SHP77 (cell line): ENCODE measurements at regions not wholly inside any gene's neighbourhood (a gene's known extent, or its start where the extent isn't known, plus 50 kb on each side); places are given as distances from the start of the nearest gene placed in this dataset.
A peak's percentile ranks its signal among the peaks of the same experiment; 100 is the strongest.

Source experiments
- DNase-seq, 2 experiments: peaks; one replicate each; lab custom pipeline; 2025; lab: John Stamatoyannopoulos, UW

DNA sequence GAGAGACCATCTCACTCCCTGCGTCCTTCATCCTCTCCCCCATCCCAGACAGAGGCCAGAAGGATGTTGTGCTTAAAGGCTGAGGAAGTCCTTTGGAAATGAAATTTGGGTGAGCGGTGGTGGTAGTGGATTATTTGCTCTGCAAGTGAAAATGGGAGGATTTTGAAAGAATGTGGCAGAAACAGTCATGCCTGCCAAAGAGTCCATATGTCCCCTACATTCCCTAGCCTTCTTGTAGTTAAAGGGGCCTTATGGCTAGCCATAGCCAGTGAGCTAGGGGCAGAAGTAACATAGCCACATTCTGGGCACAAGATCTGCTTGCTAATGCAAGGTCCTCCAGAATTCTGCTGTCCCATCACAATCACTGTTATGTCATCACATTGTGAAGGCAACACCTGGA, 360.2 kb upstream of the TSHZ3 start:
- DNase-seq: no peak

DNA sequence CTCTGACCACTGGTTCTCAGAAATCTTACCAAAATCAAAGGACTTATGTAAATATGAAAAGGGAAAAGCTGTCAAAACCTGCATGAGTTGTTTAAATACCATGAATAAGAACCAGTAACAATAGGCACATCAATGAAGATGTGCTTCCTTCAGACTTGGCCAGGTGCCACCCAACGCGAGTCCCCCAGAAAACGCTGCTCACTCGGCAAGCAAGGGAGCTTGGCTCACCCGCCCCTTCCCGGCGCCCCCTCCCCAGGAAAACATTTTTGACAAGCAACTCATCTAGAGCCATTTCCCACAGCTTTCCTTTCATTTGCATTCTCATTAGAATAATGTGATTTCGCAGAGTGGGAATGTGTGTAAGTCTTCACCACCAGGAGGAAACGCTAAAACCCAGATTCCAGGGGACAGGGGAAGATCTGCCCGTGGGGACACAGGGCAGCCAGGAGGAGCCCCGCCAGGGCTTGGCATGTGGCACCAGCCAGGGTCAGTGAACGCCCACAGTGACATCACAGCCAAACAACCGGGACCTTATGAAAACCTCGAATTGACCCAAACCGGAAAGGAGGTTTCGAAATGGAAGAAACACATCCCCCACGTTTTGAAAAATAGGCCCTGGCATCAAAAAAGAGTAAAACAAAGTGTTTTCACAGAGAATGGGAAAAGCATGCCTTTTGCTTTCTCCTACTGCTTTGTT, 366.2 kb upstream of the TSHZ3 start:
- DNase-seq: no peak

GRCh38 chr19:31716826-31717225, 367.6 kb upstream of the TSHZ3 start:
- DNase-seq: no peak

DNA sequence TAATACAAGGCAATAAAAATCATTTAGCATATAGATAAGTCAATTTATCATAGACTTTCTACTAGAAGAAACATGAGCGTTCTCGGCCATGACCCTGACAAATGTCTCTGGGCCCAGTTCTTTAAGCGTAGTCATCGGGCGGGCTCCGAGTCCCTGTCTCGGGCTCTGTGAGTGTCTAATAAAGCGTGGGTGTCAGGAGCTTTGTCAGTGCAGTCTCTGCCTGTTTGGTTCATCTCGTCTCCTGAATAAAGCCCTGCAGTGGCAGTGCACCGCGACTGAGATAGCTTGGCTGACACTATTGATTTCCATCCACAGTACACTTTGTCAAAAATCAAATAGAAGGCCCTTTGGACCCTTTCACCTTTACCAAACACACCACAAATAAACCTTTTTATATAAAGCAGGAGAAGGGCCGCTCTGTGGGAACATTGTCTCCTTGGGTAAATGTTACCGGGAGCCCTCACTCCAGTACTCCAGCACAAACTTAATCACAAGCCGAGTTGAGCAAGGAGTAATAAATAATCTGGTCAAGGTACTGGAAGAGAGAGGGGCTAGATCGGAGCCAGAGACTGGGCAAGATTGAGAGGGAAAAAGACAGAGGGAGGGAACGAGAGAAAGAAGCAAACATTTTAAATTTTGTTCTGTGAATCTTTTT, 368.2 kb upstream of the TSHZ3 start:
- DNase-seq: no peak

- no peak for DNase-seq
Observed at GRCh38 chr19:31718032-31718431, 368.8 kb upstream of the TSHZ3 start.

- DNase-seq: no peak
Observed at GRCh38 chr19:31718898-31719297, 369.7 kb upstream of the TSHZ3 start.

DNA sequence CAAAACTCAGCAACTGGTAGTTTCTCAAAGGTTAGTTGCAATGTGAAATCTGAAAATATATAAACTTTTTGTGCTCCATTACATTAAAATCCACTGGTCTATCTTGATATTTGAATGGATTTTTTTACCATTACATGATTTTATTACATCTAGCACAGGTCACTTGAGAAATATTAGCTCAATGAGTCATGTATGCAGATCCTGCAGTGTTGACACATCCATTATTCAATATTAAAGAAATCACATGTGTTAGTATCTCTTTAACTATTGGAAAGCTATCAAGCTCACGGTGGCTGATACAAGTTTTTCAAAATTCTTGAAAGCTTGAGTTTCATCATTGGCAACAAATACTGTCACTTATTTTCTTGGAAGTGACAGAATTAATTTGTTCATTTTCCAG, 373.9 kb upstream of the TSHZ3 start:
- DNase-seq: no peak

- no peak for DNase-seq
Observed at GRCh38 chr19:31725051-31725450, 375.8 kb upstream of the TSHZ3 start.

GRCh38 chr19:31727536-31727935, 378.3 kb upstream of the TSHZ3 start:
- DNase-seq: no peak

GRCh38 chr19:31730270-31730669, 381.0 kb upstream of the TSHZ3 start:
- no peak for DNase-seq

GRCh38 chr19:31733591-31733990, 384.4 kb upstream of the TSHZ3 start:
- no peak for DNase-seq

DNA sequence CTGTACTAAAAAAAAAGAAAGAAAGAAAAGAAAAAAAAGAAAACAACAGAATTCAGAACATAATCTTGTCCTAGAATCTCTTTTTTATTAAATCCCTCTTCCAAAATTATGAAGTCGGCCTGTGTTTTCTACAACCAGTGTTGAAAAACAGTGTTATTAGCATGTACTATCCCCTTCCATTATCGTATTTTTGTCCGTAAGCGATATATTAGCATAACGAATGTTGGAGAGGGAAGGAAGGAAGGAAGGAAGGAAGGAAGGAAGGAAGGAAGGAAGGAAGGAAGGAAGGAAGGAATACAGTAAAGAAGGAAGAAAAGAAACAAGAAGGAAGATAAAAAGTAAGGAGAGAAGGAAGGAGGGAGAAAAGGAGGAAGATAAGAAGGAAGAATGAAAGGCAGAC, 393.0 kb upstream of the TSHZ3 start:
- no peak for DNase-seq

DNA sequence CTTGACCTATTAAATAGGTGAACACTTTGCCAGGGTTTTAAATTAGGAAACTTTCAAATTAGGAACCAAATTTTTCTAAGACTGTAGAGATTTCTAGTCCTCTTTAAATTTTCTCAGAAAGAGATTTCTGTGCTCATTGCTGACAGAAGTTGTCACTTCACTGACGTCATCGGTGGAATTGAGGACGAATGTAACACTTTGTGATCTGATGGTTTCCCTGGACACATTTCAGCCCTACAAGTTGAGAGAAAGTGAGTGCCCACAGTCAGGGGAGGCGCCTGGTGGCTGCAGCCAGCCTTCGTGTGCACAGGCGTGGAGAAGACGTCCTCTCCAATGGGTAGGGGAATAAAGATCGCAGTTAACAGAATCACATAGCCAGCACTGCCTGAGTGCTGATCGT, 396.5 kb upstream of the TSHZ3 start:
- DNase-seq: no peak

DNA sequence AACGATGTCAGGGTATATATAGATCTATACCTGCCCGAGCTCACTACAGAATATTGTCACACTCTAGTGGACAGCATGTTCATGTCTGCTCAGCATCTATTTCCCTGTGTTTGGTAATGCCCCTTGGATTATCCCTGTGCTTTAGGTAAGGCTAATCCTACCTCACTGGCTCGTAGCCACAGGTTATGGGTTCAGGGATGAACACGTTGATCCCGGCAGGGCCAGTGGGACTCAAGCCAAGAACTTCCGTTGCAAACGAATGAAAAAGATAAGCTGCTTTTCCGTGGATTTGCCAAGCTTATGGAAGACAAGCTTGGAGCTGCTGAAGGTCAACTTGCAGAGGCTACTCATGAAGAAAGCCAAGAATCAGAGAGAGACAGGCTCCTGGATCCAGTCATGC, 400.0 kb upstream of the TSHZ3 start:
- no peak for DNase-seq

DNA sequence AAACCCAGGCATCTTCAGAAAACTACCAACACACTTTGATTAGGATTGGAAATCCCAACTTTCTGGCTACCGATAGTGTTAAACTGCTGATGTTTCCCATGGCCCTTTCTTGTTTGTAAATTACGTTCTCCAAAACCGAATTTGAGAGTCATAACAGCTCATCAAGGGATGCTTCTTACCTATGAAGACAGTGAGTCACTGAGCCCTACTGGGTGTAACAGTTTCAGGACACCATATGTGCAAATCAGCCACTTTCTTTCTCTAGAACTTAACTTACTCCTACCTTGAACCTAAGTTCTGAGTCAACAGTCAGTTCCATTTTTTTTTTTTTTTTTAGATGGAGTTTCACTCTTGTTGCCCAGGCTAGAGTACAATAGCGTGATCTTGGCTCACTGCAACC, 410.1 kb upstream of the TSHZ3 start:
- DNase-seq: no peak

DNA sequence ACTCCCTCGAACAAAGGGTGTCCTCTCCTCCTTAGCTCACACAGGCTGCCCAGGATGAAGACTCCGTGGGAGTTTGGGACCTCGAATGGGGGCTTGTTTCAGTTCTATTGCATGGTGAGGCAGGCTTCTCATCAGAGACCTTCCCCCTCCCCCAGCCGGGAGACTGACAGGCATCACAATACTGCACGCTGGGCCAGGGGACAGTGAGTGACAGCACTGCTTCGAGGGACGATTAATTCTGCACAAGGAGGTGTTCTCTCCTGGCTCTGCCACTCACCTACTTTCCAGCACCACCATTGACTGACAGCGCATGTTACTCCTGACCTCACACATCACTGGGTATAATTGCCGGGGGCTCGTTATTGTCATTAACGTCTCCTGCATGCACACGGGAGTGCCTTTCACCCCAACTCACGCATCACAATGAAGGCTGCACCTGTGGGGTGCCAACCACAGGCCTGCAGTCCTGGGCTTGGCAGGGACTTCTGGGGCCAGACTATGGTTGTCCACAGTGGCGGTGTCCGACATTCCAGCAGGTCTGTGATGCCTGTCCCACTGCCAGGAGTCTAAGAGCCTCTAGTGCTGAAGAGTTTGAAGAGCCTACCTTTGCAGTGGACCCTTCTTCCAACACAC, 412.2 kb upstream of the TSHZ3 start:
- DNase-seq: no peak

DNA sequence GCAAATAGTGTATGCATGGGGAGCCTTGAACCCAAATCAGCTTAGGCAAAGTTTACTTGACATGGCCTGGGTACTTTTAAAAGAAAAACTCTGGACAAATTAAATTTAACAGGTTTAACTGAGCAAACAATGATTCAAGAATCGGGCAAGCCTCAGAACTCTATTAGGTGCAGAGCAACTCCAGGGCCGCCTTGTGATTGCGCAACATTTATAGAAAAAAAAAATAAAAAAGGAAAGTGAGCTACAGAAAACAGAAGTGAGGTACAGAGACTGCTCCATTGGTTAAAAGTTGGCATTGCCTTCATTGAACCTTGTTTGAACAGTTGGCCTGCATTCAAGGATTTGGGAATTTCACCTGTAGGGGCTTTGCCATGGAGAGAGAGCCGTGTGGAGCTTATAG, 421.0 kb upstream of the TSHZ3 start:
- no peak for DNase-seq

DNA sequence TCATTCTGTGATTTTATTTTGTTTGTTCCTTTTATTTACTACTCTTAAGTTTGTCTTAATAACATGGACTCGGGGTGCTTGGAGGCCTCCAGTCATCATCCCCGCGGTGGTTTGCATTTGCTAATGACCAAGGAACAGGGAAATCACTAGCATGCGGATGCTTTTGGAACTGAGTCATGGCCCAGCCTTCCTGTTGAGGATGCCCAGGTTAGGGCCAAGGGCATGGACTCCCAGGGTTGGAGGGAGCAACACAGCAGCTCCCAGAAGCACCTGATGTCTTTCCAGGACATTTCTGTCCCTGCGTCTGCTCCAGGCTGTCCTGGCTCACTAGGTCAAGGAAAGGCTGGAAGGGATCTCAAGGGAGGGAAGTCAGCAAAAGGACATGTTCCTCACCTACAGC, 423.7 kb upstream of the TSHZ3 start:
- DNase-seq: no peak

DNA sequence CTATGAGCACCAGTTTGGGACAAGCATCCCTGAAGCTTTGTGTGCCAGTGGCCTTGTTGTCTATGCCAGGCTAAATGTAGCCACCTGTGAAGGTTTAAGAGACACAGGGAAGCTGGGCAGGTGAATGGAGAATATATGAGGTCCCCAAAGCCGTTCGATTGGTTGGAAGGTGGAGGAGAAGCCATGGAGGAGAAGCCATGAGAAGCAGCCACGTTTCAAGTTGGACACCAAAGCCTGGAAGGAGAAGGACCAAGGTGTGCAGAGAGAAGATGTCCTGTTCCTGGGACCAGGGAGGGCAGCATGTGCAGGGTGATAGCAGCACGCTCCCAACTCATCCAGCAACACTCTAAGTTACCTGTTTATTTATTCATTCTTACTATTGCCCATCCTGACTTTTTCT, 432.3 kb upstream of the TSHZ3 start:
- no peak for DNase-seq

- peak; percentile 10 to 25 for DNase-seq
Observed at GRCh38 chr19:31783592-31783991, 434.4 kb upstream of the TSHZ3 start.

DNA sequence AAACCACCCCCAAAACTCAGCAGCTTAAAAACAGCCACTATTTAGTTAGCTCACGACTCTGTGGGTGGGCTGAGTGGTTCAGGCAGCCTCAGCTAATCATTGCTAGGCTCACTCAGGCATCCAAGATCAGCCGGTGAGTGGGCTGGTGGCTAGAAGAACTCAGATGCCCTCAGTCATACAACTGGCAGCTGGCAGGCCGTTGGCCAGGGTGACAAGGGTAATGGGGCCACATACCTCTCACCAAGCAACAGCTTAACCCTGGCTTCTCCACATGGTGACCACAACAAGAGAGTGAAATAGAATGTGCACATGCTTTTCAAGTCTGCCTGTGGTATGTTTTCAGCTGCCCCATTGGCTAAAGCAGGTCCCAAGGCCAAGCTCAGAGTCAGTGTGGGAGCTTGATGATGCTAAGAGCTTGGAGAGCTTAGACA, 435.4 kb upstream of the TSHZ3 start:
- DNase-seq: no peak

GRCh38 chr19:31801611-31802010, 452.4 kb upstream of the TSHZ3 start:
- DNase-seq: no peak

DNA sequence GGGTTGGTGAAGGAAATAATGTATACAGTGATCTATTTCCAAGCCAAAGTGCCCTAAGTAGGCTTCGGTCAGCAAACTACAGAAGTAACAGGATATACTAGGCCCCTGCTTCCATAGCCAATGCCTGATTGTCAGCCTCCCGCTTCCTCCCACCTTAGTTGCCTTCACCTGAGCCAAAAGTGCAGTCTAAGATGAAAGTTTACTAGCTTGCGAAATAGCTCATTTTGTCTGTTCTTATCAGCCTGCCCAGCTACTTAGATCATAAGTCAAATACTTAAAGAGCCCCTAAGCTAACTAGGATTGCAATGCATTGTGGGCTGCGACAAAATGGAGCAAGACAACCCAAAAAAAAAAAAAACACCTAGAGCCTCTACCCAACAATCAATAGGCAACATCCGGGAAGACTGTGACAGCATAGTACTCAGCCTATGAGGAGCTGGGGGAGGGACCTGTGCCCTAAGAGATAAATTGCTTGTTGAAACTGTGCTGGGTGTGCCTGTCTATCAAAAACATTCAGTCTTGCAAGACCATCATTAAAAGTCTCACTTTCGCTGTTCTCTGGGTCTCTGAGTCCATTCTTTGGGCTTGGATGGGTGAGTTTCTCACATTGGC, 454.7 kb upstream of the TSHZ3 start:
- no peak for DNase-seq
